H4 (cell line): ENCODE measurements at regions not wholly inside any gene's neighbourhood (a gene's known extent, or its start where the extent isn't known, plus 50 kb on each side); places are given as distances from the start of the nearest gene placed in this dataset.

Experiments
- DNase-seq: peaks from one replicate; pipeline ENCODE4 v3.0.0-alpha.2; 2015; ENCODE audit warnings: low spot score

DNA sequence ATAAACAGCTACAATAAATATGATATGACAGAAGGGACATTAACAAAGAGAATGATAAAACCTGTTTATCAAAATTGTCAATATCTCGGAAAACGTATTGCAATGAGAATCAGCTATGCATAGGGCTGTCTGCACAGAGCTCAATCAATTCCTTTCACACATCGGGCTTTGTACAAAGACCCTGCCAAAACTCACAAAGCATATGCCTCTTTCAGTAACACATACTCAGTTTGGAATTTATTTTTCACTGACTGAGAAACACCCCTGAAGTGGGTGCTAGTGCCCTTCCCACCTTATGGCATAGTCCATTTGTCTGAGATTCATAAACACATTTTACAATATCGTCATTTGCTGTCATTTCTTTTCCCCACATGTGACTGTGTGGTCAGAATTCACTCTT, 815.8 kb upstream of the FAM98A start:
- DNase-seq = no peak

DNA sequence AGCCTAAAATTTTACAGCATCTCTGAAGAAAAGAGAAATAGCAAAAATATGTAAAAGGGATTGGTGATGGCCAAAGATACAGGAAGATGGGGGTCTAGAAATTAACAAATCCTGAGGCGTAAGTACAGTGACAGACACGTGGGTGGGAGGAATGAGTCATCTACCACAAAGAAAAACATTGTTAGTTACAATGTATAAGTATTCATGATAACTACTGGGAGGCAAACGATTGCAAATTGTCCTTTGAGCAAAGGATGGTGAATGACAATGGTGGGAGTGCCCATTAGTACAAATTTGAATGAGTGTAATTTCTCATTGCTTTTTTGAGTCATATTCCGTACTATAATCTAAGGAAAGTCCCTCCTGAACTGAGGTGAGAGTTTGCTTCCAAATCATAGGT, 809.0 kb upstream of the FAM98A start:
- no peak for DNase-seq

DNA sequence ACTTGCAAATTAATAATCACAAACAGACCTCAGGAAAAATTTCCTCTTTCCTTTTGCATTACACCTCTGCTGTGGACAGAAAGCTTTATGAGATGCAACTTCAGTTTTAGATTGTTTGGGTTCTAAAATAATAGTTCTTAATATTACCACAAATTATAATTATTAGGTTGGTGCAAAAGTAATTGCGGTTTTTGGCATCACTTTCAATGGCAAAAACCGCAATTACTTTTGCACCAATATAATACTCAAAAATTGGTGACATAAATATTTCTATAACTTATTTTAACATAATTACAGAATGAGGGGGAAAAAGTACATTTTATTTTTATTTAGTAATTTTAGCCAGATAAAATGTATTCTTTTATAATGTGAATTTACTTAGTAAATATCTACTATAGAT, 804.4 kb upstream of the FAM98A start:
- no peak for DNase-seq

GRCh38 chr2:34402376-34402775, 803.3 kb upstream of the FAM98A start:
- DNase-seq = no peak

- no peak for DNase-seq
These were observed 802.1 kb upstream of the FAM98A start for GRCh38 chr2:34401186-34401585.

- DNase-seq = no peak
These were observed 789.3 kb upstream of the FAM98A start for GRCh38 chr2:34388446-34388845.

GRCh38 chr2:34387536-34387935, 788.4 kb upstream of the FAM98A start:
- no peak for DNase-seq

DNA sequence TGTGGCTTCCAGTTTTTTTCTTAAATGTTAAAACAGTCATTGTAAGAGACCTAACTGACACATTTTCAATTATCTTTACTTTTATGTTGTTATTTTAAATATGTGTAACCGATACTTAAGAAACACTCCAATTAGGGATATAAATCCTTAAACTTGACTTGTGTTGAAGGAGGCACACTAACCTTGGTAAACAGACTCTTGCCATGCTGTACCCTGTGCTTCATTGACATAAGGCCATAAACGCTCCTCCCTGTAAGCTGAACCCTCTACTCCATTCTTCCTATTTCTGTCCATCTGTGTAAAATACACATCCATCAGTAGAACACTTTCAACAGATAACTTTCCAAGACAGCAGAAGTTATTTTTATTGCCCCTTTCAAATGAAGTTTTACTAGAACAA, 780.5 kb upstream of the FAM98A start:
- DNase-seq = no peak

DNA sequence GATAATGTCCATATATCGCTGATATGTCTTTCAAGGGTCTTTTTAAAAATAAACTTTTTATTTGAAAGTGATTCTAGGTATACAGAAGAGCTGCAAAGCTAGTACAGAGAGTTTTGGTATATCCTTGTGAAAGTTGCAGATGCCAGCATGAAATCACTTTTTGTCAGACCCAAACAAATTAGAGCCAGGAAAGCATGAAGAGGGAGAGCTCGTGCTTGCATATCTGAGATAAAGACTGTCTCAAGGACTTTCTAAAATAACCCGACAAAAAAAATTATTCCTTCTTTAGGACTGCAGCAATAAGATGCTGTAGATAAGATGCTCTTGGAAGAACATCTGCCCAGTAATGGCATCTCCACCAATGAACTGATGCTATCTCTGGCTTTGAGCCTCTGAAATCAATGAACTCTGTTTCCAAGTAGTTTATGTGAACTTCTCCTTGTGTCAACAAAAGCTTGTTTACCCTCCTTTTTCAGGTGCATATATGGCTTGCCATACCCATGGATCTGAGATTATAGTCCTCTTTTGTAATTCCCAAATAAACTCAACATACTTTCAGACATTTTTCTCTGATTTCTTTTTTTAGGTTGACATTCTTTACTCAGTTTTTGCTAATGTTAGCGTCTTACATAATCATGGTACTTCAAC, 774.6 kb upstream of the FAM98A start:
- no peak for DNase-seq

DNA sequence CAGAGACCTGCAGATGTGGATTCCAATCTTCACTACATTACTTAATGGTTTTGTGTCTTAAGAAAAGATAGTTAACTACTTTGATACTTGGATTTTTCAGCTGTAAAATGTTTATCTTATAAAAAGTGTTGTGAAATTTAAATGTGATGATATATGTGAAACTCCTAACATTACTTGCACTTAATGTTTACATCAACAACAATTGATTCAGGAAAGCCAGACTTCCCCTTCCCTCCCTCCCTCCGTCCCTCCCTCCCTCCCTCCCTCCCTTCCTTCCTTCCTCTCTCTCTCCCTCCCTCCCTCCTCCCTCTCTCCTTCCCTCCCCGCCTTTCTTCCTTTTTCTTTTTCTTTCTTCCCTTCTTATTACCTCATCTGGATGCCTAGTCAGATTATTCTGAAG, 773.9 kb upstream of the FAM98A start:
- DNase-seq = no peak

DNA sequence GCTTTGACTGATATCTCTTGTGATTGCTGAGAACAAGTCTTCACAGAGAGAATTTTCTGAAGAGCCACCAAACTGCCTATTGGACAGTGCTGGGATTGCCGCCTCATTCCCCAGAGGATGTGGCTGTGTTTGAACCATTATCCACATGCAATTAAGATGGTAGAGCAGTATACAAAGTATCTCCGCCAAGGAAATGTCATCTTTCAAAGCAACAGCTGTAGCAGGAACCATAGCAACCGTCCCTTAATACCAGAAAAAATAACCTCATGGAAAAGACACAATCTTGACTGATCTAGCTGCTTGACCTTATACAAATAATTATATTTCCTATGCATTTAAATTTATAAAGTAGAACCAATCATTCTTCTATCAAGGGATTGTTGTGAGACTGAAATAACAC, 772.6 kb upstream of the FAM98A start:
- no peak for DNase-seq

DNA sequence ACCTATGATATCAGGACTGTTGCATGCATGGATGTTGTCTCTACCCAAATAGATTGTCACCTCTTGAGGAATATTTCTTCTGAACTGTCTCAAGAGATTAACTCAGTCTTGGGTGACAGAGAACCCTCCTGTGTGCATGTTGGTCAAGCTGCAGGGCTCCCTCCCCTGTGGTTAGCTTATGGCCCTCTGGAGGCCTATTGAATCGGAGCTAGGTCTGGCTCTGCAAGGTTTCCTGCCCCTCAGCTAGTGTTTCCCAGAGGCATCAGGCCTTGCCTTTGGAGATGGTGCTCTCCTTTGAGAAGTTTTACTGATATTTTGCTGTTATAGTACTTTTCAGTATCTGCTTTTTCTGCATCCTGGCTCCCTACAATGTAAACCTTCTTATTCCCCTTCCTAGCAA, 769.2 kb upstream of the FAM98A start:
- no peak for DNase-seq

DNA sequence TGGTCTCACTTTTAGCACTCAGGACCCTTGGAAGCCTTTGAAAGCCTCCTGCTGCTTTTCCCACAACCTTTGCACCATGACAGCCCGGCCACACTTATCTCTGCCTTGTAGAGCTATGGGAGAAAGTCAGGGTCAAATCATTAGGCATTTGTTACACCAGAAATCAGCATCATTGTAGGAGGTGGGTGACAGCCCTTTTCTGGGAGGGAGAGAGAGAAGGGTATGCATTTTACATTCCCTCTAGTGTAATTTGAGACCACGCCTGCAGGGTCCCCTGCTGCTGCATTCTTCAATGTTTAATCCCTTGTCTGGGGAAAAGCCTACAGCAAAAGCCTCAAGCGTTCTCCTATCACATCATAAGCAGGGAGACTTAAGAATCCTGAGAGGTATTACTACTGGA, 766.8 kb upstream of the FAM98A start:
- DNase-seq = no peak

DNA sequence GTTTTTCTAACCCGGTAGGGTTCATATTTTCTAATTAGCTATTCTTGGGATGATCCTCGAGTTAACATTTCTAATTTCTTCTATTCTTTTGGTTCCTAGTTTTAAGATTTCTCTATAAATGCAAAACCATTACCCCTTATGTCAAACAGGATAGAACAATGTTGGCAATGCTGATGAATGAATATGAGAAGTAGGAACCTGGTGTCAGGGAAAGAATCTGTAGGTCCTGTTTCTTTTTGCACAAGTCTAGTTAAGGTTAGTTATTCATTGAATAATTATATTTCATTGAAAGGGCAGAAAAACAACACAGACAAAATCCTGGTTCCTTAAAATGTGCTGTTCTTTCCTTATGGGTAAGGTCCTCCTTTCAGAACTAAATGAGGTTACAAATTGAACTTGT, 766.4 kb upstream of the FAM98A start:
- no peak for DNase-seq

DNA sequence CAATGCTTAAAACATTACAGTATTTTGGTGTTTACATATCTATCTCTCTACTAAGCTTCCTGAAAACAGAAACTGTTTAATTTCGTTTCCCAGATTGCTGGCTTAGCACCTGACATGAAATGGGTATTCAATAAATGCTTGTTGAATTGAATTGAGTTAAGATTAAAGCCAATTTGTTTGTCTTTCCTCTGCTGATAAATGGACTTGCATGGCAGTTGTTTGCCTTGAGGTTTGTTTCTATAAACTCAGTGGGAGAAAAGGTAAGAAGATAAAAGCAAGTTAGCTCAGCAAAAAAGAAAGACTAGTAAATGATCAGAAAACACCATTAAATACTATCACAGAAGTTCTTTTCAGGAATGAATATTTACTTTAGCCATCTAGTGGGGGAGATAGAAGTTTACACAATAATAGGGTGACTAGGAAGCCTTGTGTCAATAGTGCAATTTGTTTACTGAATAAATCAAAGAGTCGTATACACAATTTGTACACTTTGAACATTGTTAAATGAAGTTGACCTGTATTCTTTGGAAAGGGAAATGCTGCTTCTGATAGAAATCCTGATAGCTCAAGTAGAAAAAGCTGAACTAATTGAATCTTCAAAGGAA, 754.5 kb upstream of the FAM98A start:
- no peak for DNase-seq

GRCh38 chr2:34349527-34349926, 750.4 kb upstream of the FAM98A start:
- DNase-seq = no peak

DNA sequence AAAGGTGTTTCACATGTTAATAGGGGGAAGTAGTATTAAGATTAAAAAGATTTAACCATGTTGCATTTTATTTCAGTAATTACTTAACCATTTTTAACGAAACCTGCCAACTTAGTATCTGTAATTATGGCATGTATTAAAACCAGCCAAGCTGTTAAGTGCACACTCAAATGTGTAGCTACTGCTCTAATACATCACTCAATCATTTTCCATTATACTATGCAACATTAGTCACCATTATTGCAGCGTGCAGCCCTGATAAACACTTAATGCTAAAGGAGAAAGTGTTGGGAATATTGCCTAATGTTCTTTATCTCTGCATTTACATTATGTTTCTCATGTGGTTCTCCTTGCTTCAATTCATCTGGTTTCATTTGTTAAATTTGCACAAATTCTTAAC, 745.9 kb upstream of the FAM98A start:
- DNase-seq = no peak

GRCh38 chr2:34340307-34340706, 741.2 kb upstream of the FAM98A start:
- no peak for DNase-seq

DNA sequence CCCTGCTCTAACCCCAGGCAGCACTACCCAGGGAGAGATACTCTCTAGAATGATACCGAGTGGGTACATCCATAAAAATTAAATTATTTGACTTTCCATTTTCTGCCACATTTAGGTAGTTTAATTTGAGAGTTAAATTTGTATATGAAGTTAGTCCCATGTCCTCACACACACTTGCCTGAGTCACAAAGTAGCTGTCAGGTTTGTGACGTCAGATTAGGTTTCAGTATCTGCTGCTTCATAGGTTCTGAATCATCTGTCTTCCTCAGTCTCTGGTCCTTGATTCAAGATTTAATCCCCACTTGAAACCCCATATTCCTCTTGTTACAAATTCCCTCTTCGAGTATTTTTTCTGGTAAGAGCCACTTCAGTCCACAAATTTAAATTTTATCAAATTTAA, 738.6 kb upstream of the FAM98A start:
- DNase-seq = no peak

DNA sequence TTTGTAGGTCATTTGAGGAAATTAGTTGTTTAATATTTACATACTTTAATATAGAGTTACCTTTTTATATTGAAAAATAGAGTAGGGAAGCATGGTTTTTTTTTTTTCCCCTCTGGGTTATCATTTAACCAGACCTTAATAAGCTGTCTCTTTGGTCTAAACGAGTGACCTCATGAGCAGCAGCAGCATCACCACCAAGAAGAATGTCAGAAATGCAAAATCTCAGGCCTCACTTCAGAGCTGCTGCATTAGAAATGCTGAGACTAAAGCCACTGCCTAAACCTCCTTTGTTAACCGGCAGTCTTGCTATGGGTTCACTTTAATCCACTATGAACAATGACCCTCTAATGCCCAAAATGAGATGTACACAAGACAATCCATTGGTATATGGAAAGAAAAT, 733.7 kb upstream of the FAM98A start:
- DNase-seq = no peak

- no peak for DNase-seq
These were observed 721.0 kb upstream of the FAM98A start for GRCh38 chr2:34320056-34320455.

- no peak for DNase-seq
These were observed 718.7 kb upstream of the FAM98A start for GRCh38 chr2:34317797-34318196.

GRCh38 chr2:34316788-34317187, 717.7 kb upstream of the FAM98A start:
- no peak for DNase-seq

DNA sequence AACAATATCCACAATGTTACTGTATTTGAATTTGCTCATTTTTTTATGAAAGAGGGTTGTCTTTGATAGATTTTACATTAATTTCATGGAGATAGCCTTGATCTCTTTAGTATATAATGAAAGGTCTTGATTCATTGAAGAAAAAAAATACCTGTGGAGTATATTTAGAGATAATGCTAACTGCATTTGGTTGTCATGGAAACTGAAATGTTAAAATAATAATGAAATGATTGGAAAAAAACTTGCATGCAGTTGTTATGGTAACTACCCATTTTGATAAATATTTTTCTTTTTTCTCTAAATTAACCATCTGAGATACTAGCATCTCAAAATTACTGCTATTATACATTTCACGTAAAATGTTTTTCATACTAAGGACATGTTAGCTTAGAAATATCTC, 712.7 kb upstream of the FAM98A start:
- no peak for DNase-seq
